ENCODE measurements at regions not wholly inside any gene's neighbourhood (a gene's known extent, or its start where the extent isn't known, plus 50 kb on each side); places are given as distances from the start of the nearest gene placed in this dataset.

DNA sequence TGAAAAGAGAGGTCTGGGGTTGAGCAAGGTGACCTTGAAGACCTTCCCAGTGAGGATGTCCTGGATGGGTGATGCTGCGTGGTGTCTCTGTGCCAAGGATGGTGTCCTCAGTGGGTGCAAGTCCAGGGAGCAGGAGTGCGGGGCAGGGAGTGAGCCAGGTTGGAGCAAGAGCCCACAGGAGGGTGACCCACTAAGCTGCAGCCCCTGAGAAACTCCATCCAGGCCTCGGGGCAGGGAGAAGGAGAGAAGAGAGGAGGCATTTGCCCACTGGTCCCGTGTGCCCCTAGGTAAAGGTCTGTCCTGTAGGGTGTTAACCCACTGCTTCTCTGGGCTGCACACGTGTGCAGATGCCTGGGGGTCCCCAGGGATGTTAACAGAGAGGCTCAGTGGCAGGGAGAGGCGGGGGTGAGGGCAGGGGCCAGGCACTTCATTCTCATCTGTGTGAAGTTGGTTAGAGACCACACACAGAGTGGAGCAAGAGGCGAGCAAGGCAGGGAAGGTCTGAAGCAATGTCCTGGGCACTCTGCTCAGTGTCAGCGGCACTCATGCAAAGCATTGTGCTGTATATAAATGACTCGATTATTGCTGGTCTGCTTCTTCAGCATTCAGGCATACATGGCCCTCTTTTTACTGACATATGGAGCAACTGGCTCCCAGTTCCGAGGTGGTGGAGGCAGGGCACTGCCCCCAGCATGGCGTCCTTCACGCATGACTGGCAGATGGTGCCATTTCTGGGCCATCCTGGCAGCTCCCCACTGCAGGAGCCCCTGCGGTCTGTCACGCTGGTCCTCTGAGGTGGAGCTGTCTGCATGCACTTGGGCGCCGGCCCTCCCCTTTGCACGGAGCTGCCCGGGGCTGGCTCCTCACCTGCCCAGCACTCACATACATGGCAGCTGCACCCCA, 117.2 kb upstream of the HS6ST1 start:
- H3K9me3 ChIP-seq (ENCODE audit: low read length) = no peaks in the 10 kb centered on the region
- H3K4me1 ChIP-seq (ENCODE audit: insufficient read depth, low read length) = no peaks in the 10 kb centered on the region
- WGBS (ENCODE audit: low lambda C conversion rate) = 39% methylated on average over 6 of the region's 18 CpGs
- no peaks in the 10 kb centered on the region for H4K20me1 ChIP-seq (ENCODE audit: insufficient read depth, low read length)
- no peak overlapping the region for H3K27ac ChIP-seq (ENCODE audit: extremely low read length, insufficient read depth, low read length)
- no peak overlapping the region for H3K9ac ChIP-seq (ENCODE audit: insufficient read depth, low read depth, low read length)
- no peak for FAIRE-seq
- H3K4me3 ChIP-seq (replicated peaks in 1 of 3; ENCODE audit: insufficient read depth in 1 of 3, low read depth in 2 of 3, low read length in 3 of 3) = no peak overlapping the region
- no peaks in the 10 kb centered on the region for H3K27me3 ChIP-seq (ENCODE audit: control insufficient read depth in 1 of 2, insufficient read depth in 2 of 2, low read length in 2 of 2)
- DNase-seq (ENCODE audit: low spot score) = no peak
- ChIA-PET CTCF (ENCODE audit: low intra/inter-chr PET ratio, low total read pairs) (no interaction called here), POLR2A (no interaction called here)
- no peaks in the 10 kb centered on the region for H3K79me2 ChIP-seq (ENCODE audit: insufficient read depth, low read length)
- in situ Hi-C loops (cut with HindIII; ENCODE audit: extremely low pct_ligation_motif_present, low pct_unique_long_range_greater_than_20kb) = no loop called here
- no peak; the same call in 2 of the 3 replicates for ATAC-seq
- intact Hi-C loops (cut with micrococcal nuclease; ENCODE audit: unreplicated experiment) = no loop called here
- TF ChIP-seq RBFOX2 (IDR thresholded peaks at IDR 0.05; ENCODE audit: low read depth, low read length) = no peak
- no peak for TF ChIP-seq CREB1 (IDR thresholded peaks at IDR 0.05)
- no peak for TF ChIP-seq CREB1 (CRISPR knock-in tag; IDR thresholded peaks at IDR 0.05)
- TF ChIP-seq NFE2L1 (CRISPR knock-in tag; IDR thresholded peaks at IDR 0.05; ENCODE audit: borderline replicate concordance) = no peak
- TF ChIP-seq ZFP36 (IDR thresholded peaks at IDR 0.05; ENCODE audit: borderline replicate concordance, low read depth, low read length, partially characterized antibody) = no peak
- no peak overlapping the region for H2AFZ ChIP-seq (ENCODE audit: low read length)
- no peaks in the 10 kb centered on the region for H3K36me3 ChIP-seq (replicated peaks in 1 of 2; ENCODE audit: control insufficient read depth in 1 of 2, insufficient read depth in 2 of 2, low read length in 2 of 2)
- H3K4me2 ChIP-seq (ENCODE audit: low read depth, low read length) = no peak overlapping the region
- BruUV-seq (replicated peaks) = no TSS peak

GRCh38 chr2:128436479-128437203, 118.0 kb upstream of the HS6ST1 start:
- Histone ChIP-seq H3K9me3 (ENCODE audit: low read length) (no peaks in the 10 kb centered on the region), H3K4me2 (ENCODE audit: low read depth, low read length) (no peak overlapping the region), H3K27ac (ENCODE audit: extremely low read length, insufficient read depth, low read length) (no peak overlapping the region), H3K4me3 (replicated peaks in 1 of 3; ENCODE audit: insufficient read depth in 1 of 3, low read depth in 2 of 3, low read length in 3 of 3) (no peak overlapping the region), H4K20me1 (ENCODE audit: insufficient read depth, low read length) (no peaks in the 10 kb centered on the region), H3K36me3 (replicated peaks in 1 of 2; ENCODE audit: control insufficient read depth in 1 of 2, insufficient read depth in 2 of 2, low read length in 2 of 2) (no peaks in the 10 kb centered on the region), H2AFZ (ENCODE audit: low read length) (no peak overlapping the region), H3K9ac (ENCODE audit: insufficient read depth, low read depth, low read length) (no peak overlapping the region), H3K27me3 (ENCODE audit: control insufficient read depth in 1 of 2, insufficient read depth in 2 of 2, low read length in 2 of 2) (no peaks in the 10 kb centered on the region), H3K4me1 (ENCODE audit: insufficient read depth, low read length) (peaks cover 4% of the 10 kb centered on the region), H3K79me2 (ENCODE audit: insufficient read depth, low read length) (no peaks in the 10 kb centered on the region)
- FAIRE-seq (no peak), ATAC-seq (no peak), DNase-seq (ENCODE audit: low spot score) (no peak)
- in situ Hi-C loops (cut with HindIII; ENCODE audit: extremely low pct_ligation_motif_present, low pct_unique_long_range_greater_than_20kb) = no loop called here
- POLR2A ChIA-PET = no interaction called here
- intact Hi-C loops (cut with micrococcal nuclease; ENCODE audit: unreplicated experiment) = no loop called here
- 51% methylated on average over 12 of the region's 12 CpGs for WGBS (ENCODE audit: low lambda C conversion rate)
- BruUV-seq (replicated peaks) = no TSS peak
- CTCF ChIA-PET (ENCODE audit: low intra/inter-chr PET ratio, low total read pairs) = no interaction called here
- no peak for TF ChIP-seq ZNF496 (CRISPR knock-in tag; IDR thresholded peaks at IDR 0.05; ENCODE audit: insufficient replicate concordance)
- TF ChIP-seq PHF5A (CRISPR knock-in tag; IDR thresholded peaks at IDR 0.05; ENCODE audit: low read depth, unreplicated experiment) = no peak
- no peak for TF ChIP-seq ZBTB4 (CRISPR knock-in tag; IDR thresholded peaks at IDR 0.05; ENCODE audit: borderline replicate concordance)
- TF ChIP-seq NAIF1 (CRISPR knock-in tag; IDR thresholded peaks at IDR 0.05; ENCODE audit: borderline replicate concordance) = no peak
- TF ChIP-seq RXRA (CRISPR knock-in tag; IDR thresholded peaks at IDR 0.05) = no peak
- TF ChIP-seq SP5 (CRISPR knock-in tag; IDR thresholded peaks at IDR 0.05; ENCODE audit: borderline replicate concordance, low read depth) = no peak
- no peak for TF ChIP-seq ZBTB38 (CRISPR knock-in tag; IDR thresholded peaks at IDR 0.05)
